Gastroesophageal sphincter (tissue), 3 donors: ENCODE measurements at regions not wholly inside any gene's neighbourhood (a gene's known extent, or its start where the extent isn't known, plus 50 kb on each side); places are given as distances from the start of the nearest gene placed in this dataset.

ENCODE experiments used
- EP300 ChIP-seq: sonication (generic); formaldehyde crosslinking; IDR thresholded peaks from one replicate; pipeline ENCODE4 v1.6.1; 2017; ENCODE audit warnings: antibody characterized with exemption, mild to moderate bottlenecking
- POLR2A ChIP-seq, 2 donors: fragments of 450-650 bp; IDR thresholded peaks; one replicate each; pipeline ENCODE4 v1.6.1; 2017; ENCODE audit warnings: antibody characterized with exemption in 2 of 2, mild to moderate bottlenecking in 2 of 2, moderate library complexity in 1 of 2
- POLR2AphosphoS5 ChIP-seq: sonication (generic); formaldehyde crosslinking; IDR thresholded peaks from one replicate; pipeline ENCODE4 v1.6.1; 2017; ENCODE audit warnings: antibody characterized with exemption
- TF ChIP-seq, protein P1 (sequence below), 4 experiments: fragments of 200-600 bp in 2 of 4; fragments of 450-650 bp in 2 of 4; sonication (generic) in 1 of 4; IDR thresholded peaks; one replicate each; pipeline ENCODE4 v1.5.1; 2017 to 2019; ENCODE audit warnings: antibody characterized with exemption in 4 of 4, mild to moderate bottlenecking in 2 of 4, moderate library complexity in 2 of 4

DNA sequence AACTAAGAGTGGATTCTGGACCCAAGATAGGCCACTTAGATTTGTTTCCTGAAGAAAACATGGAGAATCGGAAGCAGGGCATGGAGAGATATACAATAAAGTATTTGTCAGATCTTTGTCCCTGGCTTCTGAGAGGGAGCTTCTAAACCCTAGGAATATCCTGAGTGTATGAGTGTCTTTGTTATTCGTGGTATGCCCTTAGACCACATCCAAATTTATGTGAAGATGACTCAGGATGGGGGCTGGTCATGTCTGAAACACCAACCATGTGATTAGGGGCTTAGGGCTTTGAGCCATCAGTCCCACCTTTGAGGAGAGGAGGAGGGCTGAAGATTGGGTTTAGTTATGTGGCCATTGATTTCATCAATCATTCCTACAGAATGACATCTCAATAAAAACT is 69.7 kb upstream of the PLPP4 start:
- TF ChIP-seq POLR2A (IDR thresholded peaks at IDR 0.05) (no peak), POLR2AphosphoS5 (no peak), EP300 (no peak)
- TF ChIP-seq, protein P1, sequence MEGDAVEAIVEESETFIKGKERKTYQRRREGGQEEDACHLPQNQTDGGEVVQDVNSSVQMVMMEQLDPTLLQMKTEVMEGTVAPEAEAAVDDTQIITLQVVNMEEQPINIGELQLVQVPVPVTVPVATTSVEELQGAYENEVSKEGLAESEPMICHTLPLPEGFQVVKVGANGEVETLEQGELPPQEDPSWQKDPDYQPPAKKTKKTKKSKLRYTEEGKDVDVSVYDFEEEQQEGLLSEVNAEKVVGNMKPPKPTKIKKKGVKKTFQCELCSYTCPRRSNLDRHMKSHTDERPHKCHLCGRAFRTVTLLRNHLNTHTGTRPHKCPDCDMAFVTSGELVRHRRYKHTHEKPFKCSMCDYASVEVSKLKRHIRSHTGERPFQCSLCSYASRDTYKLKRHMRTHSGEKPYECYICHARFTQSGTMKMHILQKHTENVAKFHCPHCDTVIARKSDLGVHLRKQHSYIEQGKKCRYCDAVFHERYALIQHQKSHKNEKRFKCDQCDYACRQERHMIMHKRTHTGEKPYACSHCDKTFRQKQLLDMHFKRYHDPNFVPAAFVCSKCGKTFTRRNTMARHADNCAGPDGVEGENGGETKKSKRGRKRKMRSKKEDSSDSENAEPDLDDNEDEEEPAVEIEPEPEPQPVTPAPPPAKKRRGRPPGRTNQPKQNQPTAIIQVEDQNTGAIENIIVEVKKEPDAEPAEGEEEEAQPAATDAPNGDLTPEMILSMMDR (IDR thresholded peaks at IDR 0.05), result no peak
